Activated T-cell treated with anti-CD3 and anti-CD28 coated beads, Interleukin-2, amount 50 U/mL, for 72 hours (primary cell): ENCODE measurements at regions not wholly inside any gene's neighbourhood (a gene's known extent, or its start where the extent isn't known, plus 50 kb on each side); places are given as distances from the start of the nearest gene placed in this dataset.

Experiments used
- ATAC-seq, 2 donors: fragments of 150-1000 bp; cut with Tn5 transposase; replicated peaks in 1 of 2; 2 replicates each; pipeline ENCODE4 v1.10.0; 2021; ENCODE audit warnings: moderate library complexity in 2 of 2, mild to moderate bottlenecking in 1 of 2
- DNase-seq, 2 donors: peaks; one replicate each; pipeline ENCODE4 v3.0.0; 2021 to 2022; ENCODE audit warnings: mixed read lengths in 1 of 2
- H3K27ac Mint-ChIP-seq: one replicate; pipeline ENCODE4 v1.8.0; 2022; ENCODE audit warnings: mild to moderate bottlenecking, moderate library complexity, mixed read lengths
- H3K27me3 Mint-ChIP-seq: one replicate; pipeline ENCODE4 v1.8.0; 2022; ENCODE audit warnings: low read depth, mixed read lengths
- H3K36me3 Mint-ChIP-seq, 2 donors: one replicate each; pipeline ENCODE4 v1.8.0; 2022; ENCODE audit warnings: mixed read lengths in 2 of 2, mild to moderate bottlenecking in 1 of 2; ENCODE audit not compliant: insufficient read depth in 2 of 2
- H3K4me1 Mint-ChIP-seq: one replicate; pipeline ENCODE4 v1.8.0; 2022; ENCODE audit warnings: low read depth, mixed read lengths
- H3K4me3 Mint-ChIP-seq, 2 donors: one replicate each; pipeline ENCODE4 v1.8.0; 2022; ENCODE audit warnings: mild to moderate bottlenecking in 2 of 2, mixed read lengths in 2 of 2, moderate library complexity in 2 of 2
- H3K9me3 Mint-ChIP-seq, 2 donors: one replicate each; pipeline ENCODE4 v1.8.0; 2022; ENCODE audit warnings: mixed read lengths in 2 of 2

GRCh38 chrX:150234126-150234525 is 129.0 kb upstream of the MAMLD1 start:
- no peak overlapping the region for H3K27ac Mint-ChIP-seq
- no peaks in the 10 kb centered on the region for H3K36me3 Mint-ChIP-seq
- peaks cover 46% of the 10 kb centered on the region for H3K27me3 Mint-ChIP-seq
- H3K4me3 Mint-ChIP-seq = no peak overlapping the region
- ATAC-seq (no peak), DNase-seq (no peak)
- no peaks in the 10 kb centered on the region for H3K9me3 Mint-ChIP-seq
- H3K4me1 Mint-ChIP-seq = no peaks in the 10 kb centered on the region

DNA sequence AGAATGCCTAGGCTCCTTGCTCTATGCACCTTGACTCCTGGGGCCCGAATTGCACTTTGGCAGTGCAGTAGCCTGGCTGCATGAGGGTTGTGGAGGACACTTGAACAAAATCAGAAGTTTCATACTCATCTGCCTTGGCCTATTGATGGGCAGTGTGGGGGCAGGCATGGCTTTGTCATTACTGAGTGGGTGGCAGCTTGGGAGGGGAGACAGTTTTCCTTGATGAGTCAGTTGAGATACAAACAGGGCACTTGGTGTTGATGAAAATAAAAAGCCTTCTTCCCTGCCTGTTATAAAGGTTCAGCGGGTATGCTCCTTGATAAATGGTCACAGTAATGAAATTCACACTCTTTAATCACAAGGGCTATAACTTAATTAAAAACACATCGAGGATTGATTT is 126.8 kb upstream of the MAMLD1 start:
- Mint-ChIP-seq H3K9me3 (no peaks in the 10 kb centered on the region), H3K4me3 (no peak overlapping the region), H3K27ac (no peak overlapping the region), H3K4me1 (no peaks in the 10 kb centered on the region), H3K27me3 (peaks cover 24% of the 10 kb centered on the region), H3K36me3 (no peaks in the 10 kb centered on the region)
- DNase-seq (no peak), ATAC-seq (no peak)

- no peak overlapping the region for H3K27ac Mint-ChIP-seq
These were observed 124.3 kb upstream of the MAMLD1 start for GRCh38 chrX:150238632-150239382.

GRCh38 chrX:150239946-150240642 is 123.0 kb upstream of the MAMLD1 start:
- no peak overlapping the region for H3K27ac Mint-ChIP-seq
- DNase-seq (no peak), ATAC-seq (no peak)
- H3K4me3 Mint-ChIP-seq = no peak overlapping the region
- H3K9me3 Mint-ChIP-seq = peaks cover 0 to 2% of the 10 kb centered on the region in 2 donors
- H3K4me1 Mint-ChIP-seq = no peaks in the 10 kb centered on the region
- no peaks in the 10 kb centered on the region for H3K27me3 Mint-ChIP-seq
- H3K36me3 Mint-ChIP-seq = no peaks in the 10 kb centered on the region

More at GRCh38 chrX:150238632-150239382, 124.3 kb upstream of the MAMLD1 start:
- DNase-seq (no peak), ATAC-seq (no peak)
- no peak overlapping the region for H3K4me3 Mint-ChIP-seq
- peaks cover 0 to 2% of the 10 kb centered on the region in 2 donors for H3K9me3 Mint-ChIP-seq
- H3K27me3 Mint-ChIP-seq = peaks cover 7% of the 10 kb centered on the region
- no peaks in the 10 kb centered on the region for H3K36me3 Mint-ChIP-seq
- H3K4me1 Mint-ChIP-seq = no peaks in the 10 kb centered on the region

DNA sequence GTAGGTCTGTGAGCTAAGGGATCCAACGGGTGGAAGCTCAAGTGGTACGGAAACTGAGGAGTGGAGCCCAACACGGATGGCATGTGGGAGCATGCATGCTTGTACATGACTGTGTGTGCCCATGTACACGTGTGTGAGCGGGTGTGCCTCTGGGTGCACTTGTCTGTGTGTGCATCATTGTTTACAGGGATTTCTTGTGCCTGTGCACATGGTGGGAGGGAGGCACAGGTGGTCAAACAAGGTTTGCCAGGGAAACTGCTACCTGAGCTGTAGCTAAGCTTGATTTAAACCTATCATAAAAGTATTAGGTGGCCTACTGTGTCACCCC is 122.5 kb upstream of the MAMLD1 start:
- Mint-ChIP-seq H3K4me1 (no peaks in the 10 kb centered on the region), H3K4me3 (no peak overlapping the region), H3K36me3 (no peaks in the 10 kb centered on the region), H3K27me3 (no peaks in the 10 kb centered on the region), H3K27ac (no peak overlapping the region), H3K9me3 (peaks cover 0 to 2% of the 10 kb centered on the region in 2 donors)
- DNase-seq = no peak
- no peak for ATAC-seq

DNA sequence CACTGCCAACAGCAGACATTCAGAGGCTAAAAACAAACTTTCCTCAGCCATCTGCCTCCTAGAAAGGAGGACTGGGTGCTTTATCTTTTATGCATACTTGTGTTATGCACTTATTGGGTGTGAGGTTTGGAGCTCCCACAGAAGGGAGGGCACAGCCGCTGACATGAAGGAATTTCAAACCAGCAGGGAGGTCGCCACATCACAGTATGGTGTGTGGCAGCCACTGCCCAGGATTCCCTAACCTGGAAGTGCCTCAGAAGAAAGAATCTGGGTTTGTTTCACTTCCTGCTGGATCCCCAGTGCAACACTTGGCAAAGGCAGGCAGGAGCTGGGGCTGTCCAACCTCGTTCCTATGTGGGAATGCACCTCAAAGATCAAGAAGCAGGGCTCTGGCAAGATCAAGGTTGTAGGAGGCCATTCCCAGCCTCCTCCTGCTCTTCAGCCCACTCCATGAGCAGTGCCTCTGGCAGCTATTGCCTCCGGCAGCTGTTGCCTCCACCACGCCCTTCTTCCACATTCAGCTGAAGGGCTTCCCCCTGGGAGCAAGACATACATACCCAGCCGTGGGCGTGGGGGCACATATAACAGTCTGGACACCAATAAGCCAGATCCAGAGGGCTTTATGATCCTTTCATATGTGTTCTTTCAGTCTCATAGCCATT is 109.0 kb upstream of the MAMLD1 start:
- Mint-ChIP-seq H3K9me3 (no peaks in the 10 kb centered on the region), H3K27ac (no peak overlapping the region), H3K4me1 (peaks cover 12% of the 10 kb centered on the region), H3K27me3 (peaks cover 17% of the 10 kb centered on the region), H3K4me3 (no peak overlapping the region), H3K36me3 (no peaks in the 10 kb centered on the region)
- DNase-seq (no peak), ATAC-seq (no peak)

DNA sequence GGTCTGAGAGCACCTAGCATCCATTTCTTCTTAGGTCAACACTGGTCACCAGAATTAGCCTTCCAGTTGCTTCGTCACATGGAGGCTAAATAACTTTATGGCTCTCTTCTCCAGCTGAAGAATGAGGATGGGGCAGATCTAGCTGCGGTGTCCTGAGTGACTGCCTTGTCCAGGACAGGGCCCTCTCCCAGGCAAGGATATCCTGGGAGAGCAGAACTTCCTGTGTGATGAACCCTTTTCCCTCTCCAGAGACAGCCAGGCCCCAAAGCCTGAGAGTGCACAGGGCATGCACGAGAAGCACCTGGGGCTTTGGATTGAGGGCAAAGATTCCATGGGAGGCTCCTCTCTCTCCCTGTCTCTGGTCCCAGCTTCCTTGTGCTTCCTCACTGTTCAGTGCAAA is 108.2 kb upstream of the MAMLD1 start:
- H3K36me3 Mint-ChIP-seq = no peaks in the 10 kb centered on the region
- no peak overlapping the region for H3K4me3 Mint-ChIP-seq
- H3K9me3 Mint-ChIP-seq = no peaks in the 10 kb centered on the region
- no peak for DNase-seq
- H3K27ac Mint-ChIP-seq = no peak overlapping the region
- H3K4me1 Mint-ChIP-seq = peaks cover 12% of the 10 kb centered on the region
- no peak for ATAC-seq
- H3K27me3 Mint-ChIP-seq = peaks cover 17% of the 10 kb centered on the region

- Mint-ChIP-seq H3K36me3 (no peaks in the 10 kb centered on the region), H3K4me3 (peak overlapping the region in 1 of 2 donors; percentile 16), H3K9me3 (no peaks in the 10 kb centered on the region), H3K27ac (no peak overlapping the region), H3K4me1 (peaks cover 12% of the 10 kb centered on the region), H3K27me3 (peaks cover 17% of the 10 kb centered on the region)
- no peak for DNase-seq
- no peak for ATAC-seq
These were observed 107.4 kb upstream of the MAMLD1 start for GRCh38 chrX:150255441-150256296.

- Mint-ChIP-seq H3K4me1 (peaks cover 12% of the 10 kb centered on the region), H3K36me3 (no peaks in the 10 kb centered on the region), H3K27me3 (peaks cover 23% of the 10 kb centered on the region), H3K27ac (no peak overlapping the region), H3K4me3 (peak overlapping the region in 1 of 2 donors; percentile 16), H3K9me3 (no peaks in the 10 kb centered on the region)
- peak; percentile 30 to 53 for ATAC-seq
- DNase-seq = peak in 1 of 2 donors; percentile 1
These were observed 106.8 kb upstream of the MAMLD1 start for GRCh38 chrX:150256297-150256650.

- H3K36me3 Mint-ChIP-seq = no peaks in the 10 kb centered on the region
- DNase-seq (no peak), ATAC-seq (no peak)
- no peak overlapping the region for H3K27ac Mint-ChIP-seq
- no peak overlapping the region for H3K4me3 Mint-ChIP-seq
- H3K4me1 Mint-ChIP-seq = peaks cover 12% of the 10 kb centered on the region
- H3K27me3 Mint-ChIP-seq = peaks cover 34% of the 10 kb centered on the region
- no peaks in the 10 kb centered on the region for H3K9me3 Mint-ChIP-seq
These were observed 105.6 kb upstream of the MAMLD1 start for GRCh38 chrX:150257353-150258175.

- Mint-ChIP-seq H3K9me3 (no peaks in the 10 kb centered on the region), H3K27me3 (peaks cover 39% of the 10 kb centered on the region), H3K4me3 (no peak overlapping the region), H3K27ac (no peak overlapping the region), H3K4me1 (peaks cover 12% of the 10 kb centered on the region), H3K36me3 (no peaks in the 10 kb centered on the region)
- no peak for ATAC-seq
- DNase-seq = no peak
These were observed 105.0 kb upstream of the MAMLD1 start for GRCh38 chrX:150258176-150258425.
